ENCODE measurements at regions not wholly inside any gene's neighbourhood (a gene's known extent, or its start where the extent isn't known, plus 50 kb on each side); places are given as distances from the start of the nearest gene placed in this dataset.

- no peaks in the 10 kb centered on the region for H4K20me1 ChIP-seq (replicated peaks; ENCODE audit: control insufficient read depth, extremely low read depth, insufficient read depth, low read length)
- no peaks in the 10 kb centered on the region for H3K9me1 ChIP-seq (replicated peaks; ENCODE audit: control insufficient read depth, extremely low read depth, insufficient read depth, low read length)
- intact Hi-C loops (cut with micrococcal nuclease): no loop called here
- H3K4me1 ChIP-seq (ENCODE audit: control insufficient read depth, extremely low read depth, insufficient read depth, low read length): no peaks in the 10 kb centered on the region
- H3K27me3 ChIP-seq (ENCODE audit: control insufficient read depth in 2 of 2, insufficient read depth in 2 of 2, low read length in 2 of 2): no peaks in the 10 kb centered on the region
- H2AFZ ChIP-seq (ENCODE audit: low read depth, low read length): no peak overlapping the region
- H3K79me2 ChIP-seq (ENCODE audit: control insufficient read depth, insufficient read depth, low read length): no peaks in the 10 kb centered on the region
- no peaks in the 10 kb centered on the region for H3K9me3 ChIP-seq (replicated peaks; ENCODE audit: control insufficient read depth, insufficient read depth, low read length)
- dilution Hi-C loops (cut with MboI; ENCODE audit: extremely low pct_ligation_motif_present, low sequenced_read_pairs): no loop called here
- H3K9ac ChIP-seq (replicated peaks; ENCODE audit: extremely low read depth, insufficient read depth, low read length): no peak overlapping the region
- CTCF ChIA-PET: no interaction called here
- no peak overlapping the region for H3K4me2 ChIP-seq (ENCODE audit: insufficient read depth, low read length)
- no peaks in the 10 kb centered on the region for H3K36me3 ChIP-seq (ENCODE audit: control insufficient read depth in 2 of 2, extremely low read depth in 1 of 2, insufficient read depth in 2 of 2, low read length in 2 of 2)
- FAIRE-seq: no peak
- H3K27ac ChIP-seq (ENCODE audit: insufficient read depth, low read depth, low read length): no peak overlapping the region
- no peak for DNase-seq (ENCODE audit: low read depth, low spot score)
- POLR2A ChIA-PET: no interaction called here
- TF ChIP-seq JUN (IDR thresholded peaks at IDR 0.05; ENCODE audit: borderline replicate concordance, insufficient read depth, insufficient read length, low read depth) (no peak), EZH2 (IDR thresholded peaks at IDR 0.05; ENCODE audit: borderline replicate concordance, low read depth, low read length, severe bottlenecking) (no peak)
- TF ChIP-seq, protein P1, sequence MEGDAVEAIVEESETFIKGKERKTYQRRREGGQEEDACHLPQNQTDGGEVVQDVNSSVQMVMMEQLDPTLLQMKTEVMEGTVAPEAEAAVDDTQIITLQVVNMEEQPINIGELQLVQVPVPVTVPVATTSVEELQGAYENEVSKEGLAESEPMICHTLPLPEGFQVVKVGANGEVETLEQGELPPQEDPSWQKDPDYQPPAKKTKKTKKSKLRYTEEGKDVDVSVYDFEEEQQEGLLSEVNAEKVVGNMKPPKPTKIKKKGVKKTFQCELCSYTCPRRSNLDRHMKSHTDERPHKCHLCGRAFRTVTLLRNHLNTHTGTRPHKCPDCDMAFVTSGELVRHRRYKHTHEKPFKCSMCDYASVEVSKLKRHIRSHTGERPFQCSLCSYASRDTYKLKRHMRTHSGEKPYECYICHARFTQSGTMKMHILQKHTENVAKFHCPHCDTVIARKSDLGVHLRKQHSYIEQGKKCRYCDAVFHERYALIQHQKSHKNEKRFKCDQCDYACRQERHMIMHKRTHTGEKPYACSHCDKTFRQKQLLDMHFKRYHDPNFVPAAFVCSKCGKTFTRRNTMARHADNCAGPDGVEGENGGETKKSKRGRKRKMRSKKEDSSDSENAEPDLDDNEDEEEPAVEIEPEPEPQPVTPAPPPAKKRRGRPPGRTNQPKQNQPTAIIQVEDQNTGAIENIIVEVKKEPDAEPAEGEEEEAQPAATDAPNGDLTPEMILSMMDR (IDR thresholded peaks at IDR 0.05; ENCODE audit: extremely low read depth in 1 of 2, insufficient read depth in 1 of 2, low read depth in 1 of 2, low read length in 2 of 2): no peak
- BruUV-seq (replicated peaks): no TSS peak
- no peak overlapping the region for H3K4me3 ChIP-seq (replicated peaks in 1 of 3; ENCODE audit: insufficient read depth in 1 of 3, low read depth in 1 of 3, low read length in 3 of 3)
Measured at GRCh38 chrX:79623098-79623762, 256.1 kb upstream of the ITM2A start.

DNA sequence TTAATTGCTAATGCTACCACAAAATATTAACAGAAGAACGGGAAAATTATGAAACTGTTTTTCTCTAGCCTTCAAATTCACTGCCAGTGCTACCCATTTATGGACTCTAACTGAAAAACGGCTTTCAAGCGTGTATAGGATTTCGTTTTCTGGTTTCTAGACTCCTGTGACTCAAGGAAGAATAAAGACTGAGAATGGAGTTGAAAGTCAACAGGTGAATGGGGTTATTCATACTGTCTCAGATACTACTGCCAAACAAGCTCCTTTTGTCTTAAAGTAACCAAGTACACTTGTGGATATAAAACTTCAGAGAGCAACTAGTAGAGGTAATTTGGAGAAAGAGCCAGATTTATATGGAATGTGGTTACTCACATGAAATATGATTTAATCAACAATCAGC is 251.1 kb upstream of the ITM2A start:
- H3K9ac ChIP-seq (replicated peaks; ENCODE audit: extremely low read depth, insufficient read depth, low read length): no peak overlapping the region
- H3K9me1 ChIP-seq (replicated peaks; ENCODE audit: control insufficient read depth, extremely low read depth, insufficient read depth, low read length): no peaks in the 10 kb centered on the region
- H3K4me1 ChIP-seq (ENCODE audit: control insufficient read depth, extremely low read depth, insufficient read depth, low read length): no peaks in the 10 kb centered on the region
- DNase-seq (ENCODE audit: low read depth, low spot score): no peak
- H3K4me2 ChIP-seq (ENCODE audit: insufficient read depth, low read length): no peak overlapping the region
- no peaks in the 10 kb centered on the region for H3K79me2 ChIP-seq (ENCODE audit: control insufficient read depth, insufficient read depth, low read length)
- no TSS peak for BruUV-seq (replicated peaks)
- dilution Hi-C loops (cut with MboI; ENCODE audit: extremely low pct_ligation_motif_present, low sequenced_read_pairs): no loop called here
- intact Hi-C loops (cut with micrococcal nuclease): no loop called here
- no peaks in the 10 kb centered on the region for H3K9me3 ChIP-seq (replicated peaks; ENCODE audit: control insufficient read depth, insufficient read depth, low read length)
- CTCF ChIA-PET: no interaction called here
- H4K20me1 ChIP-seq (replicated peaks; ENCODE audit: control insufficient read depth, extremely low read depth, insufficient read depth, low read length): no peaks in the 10 kb centered on the region
- no peak overlapping the region for H3K4me3 ChIP-seq (replicated peaks in 1 of 3; ENCODE audit: insufficient read depth in 1 of 3, low read depth in 1 of 3, low read length in 3 of 3)
- no peaks in the 10 kb centered on the region for H3K36me3 ChIP-seq (ENCODE audit: control insufficient read depth in 2 of 2, extremely low read depth in 1 of 2, insufficient read depth in 2 of 2, low read length in 2 of 2)
- H3K27ac ChIP-seq (ENCODE audit: insufficient read depth, low read depth, low read length): no peak overlapping the region
- TF ChIP-seq POLR2A (IDR thresholded peaks at IDR 0.05; ENCODE audit: low read depth, low read length) (no peak), POLR2AphosphoS5 (IDR thresholded peaks at IDR 0.05; ENCODE audit: insufficient read depth, low read depth, low read length) (no peak), GATA2 (IDR thresholded peaks at IDR 0.05; ENCODE audit: insufficient read depth, insufficient read length, low read depth, low read length) (no peak), JUN (IDR thresholded peaks at IDR 0.05; ENCODE audit: borderline replicate concordance, insufficient read depth, insufficient read length, low read depth) (no peak), EZH2 (IDR thresholded peaks at IDR 0.05; ENCODE audit: borderline replicate concordance, low read depth, low read length, severe bottlenecking) (no peak), FOS (IDR thresholded peaks at IDR 0.05; ENCODE audit: borderline replicate concordance, insufficient read depth, low read length) (no peak), MAX (IDR thresholded peaks at IDR 0.05; ENCODE audit: insufficient read depth, insufficient read length) (no peak), MYC (IDR thresholded peaks at IDR 0.05; ENCODE audit: low read depth, low read length) (no peak)
- TF ChIP-seq, protein P1 (IDR thresholded peaks at IDR 0.05; ENCODE audit: extremely low read depth in 1 of 2, insufficient read depth in 1 of 2, low read depth in 1 of 2, low read length in 2 of 2): no peak
- H2AFZ ChIP-seq (ENCODE audit: low read depth, low read length): no peak overlapping the region
- FAIRE-seq: no peak
- no peaks in the 10 kb centered on the region for H3K27me3 ChIP-seq (ENCODE audit: control insufficient read depth in 2 of 2, insufficient read depth in 2 of 2, low read length in 2 of 2)
- POLR2A ChIA-PET: no interaction called here
